ENCODE measurements at regions not wholly inside any gene's neighbourhood (a gene's known extent, or its start where the extent isn't known, plus 50 kb on each side); places are given as distances from the start of the nearest gene placed in this dataset.
"Not testable (repeated sequence)": the region's sequence is repeated elsewhere in the genome, so short reads cannot be mapped to it uniquely, and the experiment has no call there.

- WGBS, 2 donors, result 24 to 29% methylated on average over 1 of the region's 1 CpG
- Histone ChIP-seq H3K27me3 (peaks cover 0 to 9% (median 0%) of the 10 kb centered on the region in 4 donors), H3K4me1 (peaks cover 0 to 30% (median 4%) of the 10 kb centered on the region in 3 donors), H3K4me3 (no peak overlapping the region), H3K27ac (no peak overlapping the region), H3K9me3 (peaks cover 0 to 24% (median 4%) of the 10 kb centered on the region in 3 donors), H3K36me3 (no peaks in the 10 kb centered on the region)
- DNase-seq, result no peak
- TF ChIP-seq CTCF (IDR thresholded peaks at IDR 0.05) (no peak), POLR2A (IDR thresholded peaks at IDR 0.05) (no peak)
- intact Hi-C loops (cut with DNase I), result no loop called here
Measured at GRCh38 chr20:47914792-47915191, 129.5 kb upstream of the SULF2 start.

GRCh38 chr20:47912786-47913501 is 127.7 kb upstream of the SULF2 start:
- H3K27ac ChIP-seq; DNase-seq; intact Hi-C loops (cut with DNase I); H3K4me3 ChIP-seq; H3K36me3 ChIP-seq: not testable (repeated sequence)
- H3K27me3 ChIP-seq, result peaks cover 0 to 15% (median 0%) of the 10 kb centered on the region in 4 donors
- peaks cover 0 to 17% (median 3%) of the 10 kb centered on the region in 3 donors for H3K9me3 ChIP-seq
- peaks cover 8 to 49% (median 15%) of the 10 kb centered on the region in 3 donors for H3K4me1 ChIP-seq
- 86 to 89% methylated on average over 12 of the region's 12 CpGs for WGBS, 2 donors

GRCh38 chr20:47912165-47912564 is 126.9 kb upstream of the SULF2 start:
- intact Hi-C loops (cut with DNase I); H3K9me3 ChIP-seq; DNase-seq; H3K36me3 ChIP-seq; H3K4me3 ChIP-seq: not testable (repeated sequence)
- Histone ChIP-seq H3K4me1 (peaks cover 8 to 50% (median 15%) of the 10 kb centered on the region in 3 donors), H3K27ac (peak overlapping the region in 2 of 4 donors; percentile 9 to 48), H3K27me3 (peaks cover 0 to 17% (median 0%) of the 10 kb centered on the region in 4 donors)
- WGBS, 2 donors, result 30% methylated on average over 8 of the region's 8 CpGs; no CpG with 5 or more reads in 1 of the 2 donors

GRCh38 chr20:47909696-47910369 is 124.6 kb upstream of the SULF2 start:
- H3K27me3 ChIP-seq, result peaks cover 0 to 32% (median 0%) of the 10 kb centered on the region in 4 donors
- intact Hi-C loops (cut with DNase I); H3K9me3 ChIP-seq; DNase-seq; H3K4me3 ChIP-seq; H3K36me3 ChIP-seq: not testable (repeated sequence)
- peaks cover 8 to 50% (median 15%) of the 10 kb centered on the region in 3 donors for H3K4me1 ChIP-seq
- WGBS, 2 donors, result 22 to 40% methylated on average over 7 to 10 of the region's 12 CpGs
- H3K27ac ChIP-seq, result peak overlapping the region in 3 of 4 donors; percentile 28 to 68 (median 68)

- H3K4me3 ChIP-seq; H3K9me3 ChIP-seq; DNase-seq; intact Hi-C loops (cut with DNase I); H3K36me3 ChIP-seq: not testable (repeated sequence)
- Histone ChIP-seq H3K27ac (peak overlapping the region in 3 of 4 donors; percentile 28 to 68 (median 68)), H3K27me3 (peaks cover 0 to 32% (median 0%) of the 10 kb centered on the region in 4 donors), H3K4me1 (peaks cover 8 to 50% (median 15%) of the 10 kb centered on the region in 3 donors)
- WGBS, 2 donors, result 17 to 41% methylated on average over 7 to 8 of the region's 15 CpGs
Measured at GRCh38 chr20:47908361-47909035, 123.2 kb upstream of the SULF2 start.

GRCh38 chr20:47907951-47908350 is 122.7 kb upstream of the SULF2 start:
- intact Hi-C loops (cut with DNase I); H3K4me3 ChIP-seq; H3K36me3 ChIP-seq; H3K27ac ChIP-seq; DNase-seq; H3K9me3 ChIP-seq: not testable (repeated sequence)
- WGBS, 2 donors, result 61 to 69% methylated on average over 7 of the region's 7 CpGs
- peaks cover 8 to 50% (median 15%) of the 10 kb centered on the region in 3 donors for H3K4me1 ChIP-seq
- H3K27me3 ChIP-seq, result peaks cover 0 to 32% (median 0%) of the 10 kb centered on the region in 4 donors

- WGBS, 2 donors, result 78 to 82% methylated on average over 6 to 9 of the region's 13 CpGs
- TF ChIP-seq POLR2A (IDR thresholded peaks at IDR 0.05), result no peak
- no peak for TF ChIP-seq CTCF (IDR thresholded peaks at IDR 0.05)
- no peak overlapping the region for H3K27ac ChIP-seq
- H3K4me1 ChIP-seq, result peaks cover 8 to 43% (median 15%) of the 10 kb centered on the region in 3 donors
- intact Hi-C loops (cut with DNase I), result no loop called here
- H3K27me3 ChIP-seq, result peaks cover 0 to 32% (median 0%) of the 10 kb centered on the region in 4 donors
- no peaks in the 10 kb centered on the region for H3K36me3 ChIP-seq
- H3K9me3 ChIP-seq, result no peaks in the 10 kb centered on the region
- H3K4me3 ChIP-seq, result no peak overlapping the region
- DNase-seq, result no peak
Measured at GRCh38 chr20:47907031-47907675, 121.9 kb upstream of the SULF2 start.

All from esophagus squamous epithelium (tissue), 5 donors.